SK-N-SH (cell line): ENCODE measurements at regions not wholly inside any gene's neighbourhood (a gene's known extent, or its start where the extent isn't known, plus 50 kb on each side); places are given as distances from the start of the nearest gene placed in this dataset.

Experiments
- CTCF ChIA-PET: fragments of 300-600, 350-600 bp; formaldehyde crosslinking; extraction: SDS; loops from one replicate; lab custom pipeline; 2021; lab: Yijun Ruan, JAX
- POLR2A ChIA-PET: fragments of 350-600 bp; sonication (Branson Sonifier 250); formaldehyde crosslinking; extraction: SDS; loops from one replicate; lab custom pipeline; 2020; ENCODE audit warnings: antibody characterized with exemption, inconsistent platforms; lab: Yijun Ruan, JAX
- DNase-seq: peaks from one replicate; pipeline ENCODE4 v3.0.0; 2012
- H2AFZ ChIP-seq: fragments of 200-600 bp; sonication (generic); 2 replicates; pipeline ENCODE4 v1.8.1; 2016; ENCODE audit warnings: antibody characterized with exemption, mild to moderate bottlenecking, low read depth
- H3F3A ChIP-seq: fragments of 200-600 bp; sonication (generic); replicated peaks from 2 replicates; pipeline ENCODE3; 2016; ENCODE audit warnings: antibody characterized with exemption, mild to moderate bottlenecking; ENCODE audit not compliant: insufficient read depth
- H3K27ac ChIP-seq, 2 experiments: fragments of 200-500 bp in 1 of 2; fragments of 200-600 bp in 1 of 2; sonication (Bioruptor generic) in 1 of 2; sonication (generic), shearing (Covaris generic) in 1 of 2; 2 replicates each; pipeline versions ENCODE4 v1.5.1 to v1.6.1; 2014 to 2016; ENCODE audit warnings: low read depth in 2 of 2, inconsistent platforms in 1 of 2, low read length in 1 of 2, mild to moderate bottlenecking in 1 of 2, mixed read lengths in 1 of 2
- H3K27me3 ChIP-seq: fragments of 200-600 bp; sonication (generic), shearing (Covaris generic); 2 replicates; pipeline ENCODE4 v1.6.1; 2016; ENCODE audit warnings: mixed run types; ENCODE audit not compliant: insufficient read depth
- H3K36me3 ChIP-seq, 2 experiments: fragments of 200-500 bp in 1 of 2; fragments of 200-600 bp in 1 of 2; sonication (Bioruptor generic) in 1 of 2; sonication (generic) in 1 of 2; replicated peaks in 1 of 2; 2 replicates each; pipeline versions ENCODE3 to v1.5.1; 2014 to 2016; ENCODE audit warnings: low read length in 1 of 2, mild to moderate bottlenecking in 1 of 2; ENCODE audit not compliant: insufficient read depth in 2 of 2, control insufficient read depth in 1 of 2
- H3K4me1 ChIP-seq, 2 experiments: fragments of 200-500 bp in 1 of 2; fragments of 200-600 bp in 1 of 2; sonication (Bioruptor generic) in 1 of 2; sonication (generic), shearing (Covaris generic) in 1 of 2; 2 replicates each; pipeline versions ENCODE4 v1.5.1 to v1.6.1; 2014 to 2016; ENCODE audit warnings: low read depth in 1 of 2, low read length in 1 of 2, mixed run types in 1 of 2; ENCODE audit not compliant: insufficient read depth in 2 of 2, control insufficient read depth in 1 of 2
- H3K4me2 ChIP-seq: fragments of 200-600 bp; sonication (generic), shearing (Covaris generic); 2 replicates; pipeline ENCODE4 v1.6.1; 2017; ENCODE audit warnings: mixed run types
- H3K4me3 ChIP-seq, 2 experiments: fragments of 200-500 bp in 1 of 2; fragments of 200-600 bp in 1 of 2; sonication (Bioruptor generic) in 1 of 2; sonication (generic), shearing (Covaris generic) in 1 of 2; 2 replicates each; pipeline versions ENCODE4 v1.5.1 to v1.8.1; 2014 to 2016; ENCODE audit warnings: low read depth in 2 of 2, inconsistent platforms in 1 of 2, low read length in 1 of 2, mild to moderate bottlenecking in 1 of 2, mixed read lengths in 1 of 2, moderate library complexity in 1 of 2
- H3K79me2 ChIP-seq: fragments of 200-600 bp; sonication (generic); 2 replicates; pipeline ENCODE4 v1.8.1; 2017; ENCODE audit warnings: mild to moderate bottlenecking; ENCODE audit not compliant: insufficient read depth
- H3K9ac ChIP-seq: fragments of 200-600 bp; sonication (generic); 2 replicates; pipeline ENCODE4 v1.6.1; 2017; ENCODE audit warnings: mixed run types
- H3K9me2 ChIP-seq: fragments of 200-600 bp; sonication (generic); 2 replicates; pipeline ENCODE4 v1.6.1; 2017; ENCODE audit warnings: mixed run types
- H3K9me3 ChIP-seq: fragments of 200-600 bp; sonication (generic); 2 replicates; pipeline ENCODE4 v1.6.1; 2017; ENCODE audit warnings: mixed run types, mild to moderate bottlenecking, moderate library complexity
- H4K20me1 ChIP-seq: fragments of 200-600 bp; sonication (generic); 2 replicates; pipeline ENCODE4 v1.6.1; 2017; ENCODE audit warnings: mild to moderate bottlenecking, mixed run types; ENCODE audit not compliant: insufficient read depth
- CTCF ChIP-seq: fragments of 200-600 bp; sonication (generic); IDR thresholded peaks from 2 replicates; pipeline ENCODE4 v1.6.1; 2017; ENCODE audit warnings: antibody characterized with exemption, mild to moderate bottlenecking, moderate library complexity
- ELF1 ChIP-seq: IDR thresholded peaks from 2 replicates; pipeline ENCODE4 v1.4.0; 2012
- EP300 ChIP-seq, 2 experiments: IDR thresholded peaks; 2 replicates each; pipeline versions ENCODE4 v1.4.0 to v1.6.1; 2012; ENCODE audit warnings: borderline replicate concordance in 1 of 2, low read depth in 1 of 2, low read length in 1 of 2
- FOXM1 ChIP-seq: IDR thresholded peaks from 2 replicates; pipeline ENCODE4 v1.4.0; 2012; ENCODE audit warnings: low read depth, mild to moderate bottlenecking
- MXI1 ChIP-seq: IDR thresholded peaks from 2 replicates; pipeline ENCODE4 v1.6.1; 2012; ENCODE audit warnings: mild to moderate bottlenecking, low read depth, low read length, improper control_type of control experiment
- PBX3 ChIP-seq: IDR thresholded peaks from 2 replicates; pipeline ENCODE4; 2012
- POLR2AphosphoS5 ChIP-seq: IDR thresholded peaks from 2 replicates; pipeline ENCODE4 v1.6.1; 2012; ENCODE audit warnings: low read depth, low read length
- REST ChIP-seq: IDR thresholded peaks from 2 replicates; pipeline ENCODE4 v1.6.1; 2012; ENCODE audit warnings: mild to moderate bottlenecking, low read depth, low read length, moderate library complexity
- TAF1 ChIP-seq: IDR thresholded peaks from 2 replicates; pipeline ENCODE4 v1.6.1; 2012; ENCODE audit warnings: low read depth, mild to moderate bottlenecking, low read length, moderate library complexity, borderline replicate concordance
- TCF12 ChIP-seq: IDR thresholded peaks from 2 replicates; pipeline ENCODE4 v1.4.0; 2012
- YY1 ChIP-seq: IDR thresholded peaks from 2 replicates; pipeline ENCODE4 v1.4.0; 2012; ENCODE audit warnings: low read depth, mild to moderate bottlenecking
- WGBS: methylation state at CpG from one replicate; pipeline ENCODE4 v1.1.6; 2017; ENCODE audit warnings: low lambda C conversion rate; 5-methylcytosine and 5-hydroxymethylcytosine counted together

GRCh38 chr1:219293410-219293809 lies 119.7 kb downstream of the LYPLAL1 start:
- Histone ChIP-seq H3F3A (peaks cover 26% of the 10 kb centered on the region), H3K4me3 (no peak overlapping the region), H3K9me2 (no peaks in the 10 kb centered on the region), H3K36me3 (no peaks in the 10 kb centered on the region), H3K27me3 (no peaks in the 10 kb centered on the region), H3K27ac (no peak overlapping the region), H3K9ac (no peak overlapping the region), H3K4me2 (no peak overlapping the region), H2AFZ (no peak overlapping the region), H3K9me3 (no peaks in the 10 kb centered on the region), H4K20me1 (no peaks in the 10 kb centered on the region), H3K4me1 (peaks cover 1 to 18% of the 10 kb centered on the region in 2 experiments; a peak in 2 of 4 replicates), H3K79me2 (no peaks in the 10 kb centered on the region)
- DNase-seq: no peak
- no peak for TF ChIP-seq POLR2AphosphoS5
- TF ChIP-seq REST: no peak
- TF ChIP-seq ELF1: no peak
- TF ChIP-seq CTCF: no peak
- no peak for TF ChIP-seq TCF12
- TF ChIP-seq TAF1: no peak
- no peak for TF ChIP-seq MXI1
- no peak for TF ChIP-seq EP300 (IDR thresholded peaks at IDR 0.05; ENCODE audit: borderline replicate concordance in 1 of 2, low read depth in 1 of 2, low read length in 1 of 2)
- TF ChIP-seq PBX3: no peak
- no peak for TF ChIP-seq FOXM1
- 86% methylated on average over 3 of the region's 3 CpGs for WGBS
- POLR2A ChIA-PET: no interaction called here
- CTCF ChIA-PET: interaction anchor here (1.8 kb wide), 1 partner anchor 16 kb away, joined by 4 read pairs; no protein-coding TSS in a partner anchor

- Histone ChIP-seq H3K79me2 (no peaks in the 10 kb centered on the region), H3K4me1 (peaks cover 0 to 14% of the 10 kb centered on the region in 2 experiments; a peak in 2 of 4 replicates), H3K36me3 (no peaks in the 10 kb centered on the region), H3K4me3 (no peak overlapping the region), H3K9me3 (no peaks in the 10 kb centered on the region), H3K27me3 (no peaks in the 10 kb centered on the region), H3K4me2 (no peak overlapping the region), H2AFZ (no peak overlapping the region), H3K9me2 (no peaks in the 10 kb centered on the region), H3F3A (peaks cover 22% of the 10 kb centered on the region), H3K27ac (no peak overlapping the region), H3K9ac (no peak overlapping the region), H4K20me1 (no peaks in the 10 kb centered on the region)
- ChIA-PET POLR2A (no interaction called here), CTCF (interaction anchor here (0.7 to 1.8 kb wide), 2 partner anchors 16 to 93 kb away, joined by 3 to 4 read pairs; no protein-coding TSS in a partner anchor)
- 98% methylated on average over 3 of the region's 3 CpGs for WGBS
- DNase-seq: no peak
- TF ChIP-seq YY1 (no peak), POLR2AphosphoS5 (no peak)
Measured at GRCh38 chr1:219292999-219293398, 119.3 kb downstream of the LYPLAL1 start.
